Liver (tissue), 8 donors: ENCODE measurements at regions not wholly inside any gene's neighbourhood (a gene's known extent, or its start where the extent isn't known, plus 50 kb on each side); places are given as distances from the start of the nearest gene placed in this dataset.

Source experiments
- DNase-seq: peaks from one replicate; pipeline ENCODE4 v3.0.0-alpha.2; 2017; ENCODE audit warnings: low spot score
- H3K27ac ChIP-seq, 2 donors: one replicate each; pipeline ENCODE4 v1.7.0; 2013; ENCODE audit warnings: inconsistent platforms in 2 of 2, low read length in 2 of 2, control low read depth in 1 of 2, low read depth in 1 of 2, mild to moderate bottlenecking in 1 of 2
- H3K27me3 ChIP-seq, 4 donors: one replicate each; pipeline versions ENCODE4 v1.6.1 to v1.7.0; 2013; ENCODE audit warnings: low read length in 3 of 4, inconsistent platforms in 1 of 4, mild to moderate bottlenecking in 1 of 4, moderate library complexity in 1 of 4; ENCODE audit not compliant: control insufficient read depth in 4 of 4, insufficient read depth in 4 of 4
- H3K36me3 ChIP-seq, 4 donors: one replicate each; pipeline versions ENCODE4 v1.6.1 to v1.7.0; 2013; ENCODE audit warnings: low read length in 3 of 4, mild to moderate bottlenecking in 3 of 4, low read depth in 1 of 4, moderate library complexity in 1 of 4; ENCODE audit not compliant: control insufficient read depth in 4 of 4, insufficient read depth in 3 of 4
- H3K4me1 ChIP-seq, 4 donors: one replicate each; pipeline versions ENCODE4 v1.6.1 to v1.7.0; 2013; ENCODE audit warnings: low read length in 3 of 4, mild to moderate bottlenecking in 3 of 4, moderate library complexity in 1 of 4; ENCODE audit not compliant: control insufficient read depth in 4 of 4, insufficient read depth in 4 of 4
- H3K4me3 ChIP-seq, 3 donors: one replicate each; pipeline versions ENCODE4 v1.6.1 to v1.7.0; 2013; ENCODE audit warnings: low read length in 3 of 3, control low read depth in 1 of 3, low read depth in 1 of 3, mild to moderate bottlenecking in 1 of 3
- H3K9ac ChIP-seq, 2 donors: one replicate each; pipeline ENCODE4 v1.7.0; 2013; ENCODE audit warnings: low read length in 2 of 2, mild to moderate bottlenecking in 2 of 2, moderate library complexity in 2 of 2, control low read depth in 1 of 2, low read depth in 1 of 2
- H3K9me3 ChIP-seq, 4 donors: one replicate each; pipeline versions ENCODE4 v1.6.1 to v1.7.0; 2013; ENCODE audit warnings: low read length in 3 of 4; ENCODE audit not compliant: control insufficient read depth in 4 of 4
- ATF3 ChIP-seq: IDR thresholded peaks from 2 replicates; pipeline ENCODE4 v1.6.1; 2016; ENCODE audit warnings: antibody characterized with exemption
- CTCF ChIP-seq: fragments of 150-350 bp; IDR thresholded peaks from 2 replicates; pipeline ENCODE4 v1.5.1; 2017; ENCODE audit warnings: improper control_type of control experiment, low read depth, low read length; ENCODE audit not compliant: missing input control
- EGR1 ChIP-seq, 2 donors: IDR thresholded peaks; 2 replicates each; pipeline ENCODE4 v1.6.1; 2016 to 2018; ENCODE audit warnings: antibody characterized with exemption in 2 of 2, low read depth in 2 of 2
- FOXA1 ChIP-seq: IDR thresholded peaks from 2 replicates; pipeline ENCODE4 v1.6.1; 2016; ENCODE audit warnings: antibody characterized with exemption
- FOXA2 ChIP-seq: IDR thresholded peaks from 2 replicates; pipeline ENCODE4 v1.6.1; 2016; ENCODE audit warnings: antibody characterized with exemption
- GABPA ChIP-seq, 2 donors: IDR thresholded peaks in 1 of 2; conservative IDR thresholded peaks in 1 of 2; 2 replicates each; pipeline ENCODE4 v1.6.1; 2016; ENCODE audit warnings: antibody characterized with exemption in 2 of 2, mild to moderate bottlenecking in 1 of 2, moderate library complexity in 1 of 2
- HNF4A ChIP-seq, 2 donors: conservative IDR thresholded peaks; 2 replicates each; pipeline ENCODE4 v1.6.1; 2016; ENCODE audit warnings: antibody characterized with exemption in 2 of 2, mild to moderate bottlenecking in 2 of 2
- HNF4G ChIP-seq: IDR thresholded peaks from 2 replicates; pipeline ENCODE4 v1.6.1; 2016; ENCODE audit warnings: antibody characterized with exemption
- JUND ChIP-seq, 2 donors: IDR thresholded peaks; 2 replicates each; pipeline ENCODE4 v1.6.1; 2016; ENCODE audit warnings: antibody characterized with exemption in 2 of 2
- MAX ChIP-seq: IDR thresholded peaks from 2 replicates; pipeline ENCODE4 v1.6.1; 2016; ENCODE audit warnings: antibody characterized with exemption
- NR2F2 ChIP-seq: IDR thresholded peaks from 2 replicates; pipeline ENCODE4 v1.6.1; 2016; ENCODE audit warnings: antibody characterized with exemption
- RAD21 ChIP-seq, 2 donors: IDR thresholded peaks; 2 replicates each; pipeline ENCODE4 v1.6.1; 2016; ENCODE audit warnings: antibody characterized with exemption in 2 of 2, mild to moderate bottlenecking in 2 of 2
- REST ChIP-seq: IDR thresholded peaks from 2 replicates; pipeline ENCODE4 v1.6.1; 2016; ENCODE audit warnings: antibody characterized with exemption, mild to moderate bottlenecking
- RXRA ChIP-seq, 2 donors: IDR thresholded peaks; 2 replicates each; pipeline ENCODE4 v1.6.1; 2017 to 2018; ENCODE audit warnings: antibody characterized with exemption in 2 of 2, mild to moderate bottlenecking in 1 of 2
- SP1 ChIP-seq: IDR thresholded peaks from 2 replicates; pipeline ENCODE4 v1.6.1; 2018; ENCODE audit warnings: antibody characterized with exemption, mild to moderate bottlenecking
- TAF1 ChIP-seq: conservative IDR thresholded peaks from 2 replicates; pipeline ENCODE4 v1.6.1; 2016; ENCODE audit warnings: antibody characterized with exemption, mild to moderate bottlenecking
- YY1 ChIP-seq: IDR thresholded peaks from 2 replicates; pipeline ENCODE4 v1.6.1; 2016; ENCODE audit warnings: antibody characterized with exemption, mild to moderate bottlenecking
- ZBTB33 ChIP-seq: IDR thresholded peaks from 2 replicates; pipeline ENCODE4 v1.6.1; 2016; ENCODE audit warnings: antibody characterized with exemption
- WGBS: extraction: QIAGEN DNeasy Blood & Tissue Kit; methylation state at CpG from one replicate; pipeline ENCODE4 v1.1.7; 2013; 5-methylcytosine and 5-hydroxymethylcytosine counted together
- donor health status: healthy.
- donor health status: healthy.
- donor health status: healthy.
- donor health status: healthy.
- donor health status: healthy.

- no peak overlapping the region for H3K4me3 ChIP-seq
- no peak overlapping the region for H3K9ac ChIP-seq
- H3K9me3 ChIP-seq: no peaks in the 10 kb centered on the region
- DNase-seq: no peak
- WGBS: 67% methylated on average over 6 of the region's 6 CpGs
- TF ChIP-seq FOXA1: no peak
- TF ChIP-seq ZBTB33: no peak
- TF ChIP-seq SP1: no peak
- TF ChIP-seq GABPA (IDR thresholded peaks at IDR 0.05 in 1 of 2, conservative IDR thresholded peaks at IDR 0.05 in 1 of 2): no peak
- TF ChIP-seq REST: no peak
- TF ChIP-seq RAD21 (IDR thresholded peaks at IDR 0.05): no peak
- TF ChIP-seq HNF4A (conservative IDR thresholded peaks at IDR 0.05): no peak
- TF ChIP-seq MAX: no peak
- TF ChIP-seq YY1: no peak
- TF ChIP-seq FOXA2: no peak
- TF ChIP-seq ATF3: no peak
- TF ChIP-seq HNF4G: no peak
- no peak for TF ChIP-seq TAF1
- TF ChIP-seq RXRA (IDR thresholded peaks at IDR 0.05): no peak
- TF ChIP-seq JUND (IDR thresholded peaks at IDR 0.05): no peak
- TF ChIP-seq NR2F2: no peak
- no peak for TF ChIP-seq EGR1 (IDR thresholded peaks at IDR 0.05; ENCODE audit: low read depth in 2 of 2)
- TF ChIP-seq CTCF: no peak
- H3K36me3 ChIP-seq: no peaks in the 10 kb centered on the region
- no peak overlapping the region for H3K27ac ChIP-seq
- no peaks in the 10 kb centered on the region for H3K4me1 ChIP-seq
- no peaks in the 10 kb centered on the region for H3K27me3 ChIP-seq
Observed at GRCh38 chr10:105745596-105746148, 1104.6 kb downstream of the SORCS3 start.
